Omental fat pad (tissue), 3 donors: ENCODE measurements at regions not wholly inside any gene's neighbourhood (a gene's known extent, or its start where the extent isn't known, plus 50 kb on each side); places are given as distances from the start of the nearest gene placed in this dataset.

Source experiments
- ATAC-seq: fragments of 150-250 bp; one replicate; pipeline ENCODE4 v1.9.1; 2016; ENCODE audit warnings: mild to moderate bottlenecking, moderate library complexity; ENCODE audit not compliant: low FRiP score
- DNase-seq: peaks from one replicate; pipeline ENCODE4 v3.0.0-alpha.2; 2019; ENCODE audit warnings: low spot score
- CTCF ChIP-seq, 3 donors: fragments of 450-650 bp; IDR thresholded peaks; one replicate each; pipeline ENCODE4 v1.5.1; 2016 to 2017; ENCODE audit warnings: antibody characterized with exemption in 3 of 3, mild to moderate bottlenecking in 3 of 3, moderate library complexity in 2 of 3

GRCh38 chr10:109744020-109744419 is 179.3 kb downstream of the XPNPEP1 start:
- no peak for ATAC-seq
- DNase-seq = no peak
- TF ChIP-seq CTCF (IDR thresholded peaks at IDR 0.05) = no peak

GRCh38 chr10:109743574-109743973 is 179.7 kb downstream of the XPNPEP1 start:
- ATAC-seq (no peak), DNase-seq (no peak)
- TF ChIP-seq CTCF (IDR thresholded peaks at IDR 0.05) = no peak

GRCh38 chr10:109743146-109743545 is 180.2 kb downstream of the XPNPEP1 start:
- ATAC-seq (no peak), DNase-seq (no peak)
- no peak for TF ChIP-seq CTCF (IDR thresholded peaks at IDR 0.05)

- no peak for TF ChIP-seq CTCF (IDR thresholded peaks at IDR 0.05)
- ATAC-seq (no peak), DNase-seq (no peak)
Observed at GRCh38 chr10:109741712-109742111, 181.6 kb downstream of the XPNPEP1 start.

GRCh38 chr10:109740436-109740835 is 182.9 kb downstream of the XPNPEP1 start:
- ATAC-seq (no peak), DNase-seq (no peak)
- TF ChIP-seq CTCF (IDR thresholded peaks at IDR 0.05) = no peak

GRCh38 chr10:109737626-109738025 is 185.7 kb downstream of the XPNPEP1 start:
- TF ChIP-seq CTCF (IDR thresholded peaks at IDR 0.05) = no peak
- DNase-seq (no peak), ATAC-seq (no peak)

- TF ChIP-seq CTCF (IDR thresholded peaks at IDR 0.05) = no peak
- ATAC-seq (no peak), DNase-seq (no peak)
Observed at GRCh38 chr10:109737009-109737408, 186.3 kb downstream of the XPNPEP1 start.
